ENCODE measurements at regions not wholly inside any gene's neighbourhood (a gene's known extent, or its start where the extent isn't known, plus 50 kb on each side); places are given as distances from the start of the nearest gene placed in this dataset.

GRCh38 chr7:17583786-17584185 is 285.3 kb downstream of the AHR start:
- Histone ChIP-seq H3K27me3 (ENCODE audit: control insufficient read depth, insufficient read depth, low read length) (no peaks in the 10 kb centered on the region), H3K4me1 (ENCODE audit: control insufficient read depth, insufficient read depth, low read length) (peaks cover 1% of the 10 kb centered on the region), H3K9me3 (ENCODE audit: control insufficient read depth, low read length) (no peaks in the 10 kb centered on the region), H3K36me3 (ENCODE audit: control insufficient read depth, insufficient read depth, low read length) (no peaks in the 10 kb centered on the region), H3K9ac (ENCODE audit: low read length) (no peak overlapping the region), H3K4me3 (ENCODE audit: low read length) (no peak overlapping the region)

GRCh38 chr7:17584822-17585221 is 286.4 kb downstream of the AHR start:
- Histone ChIP-seq H3K4me1 (ENCODE audit: control insufficient read depth, insufficient read depth, low read length) (peaks cover 5% of the 10 kb centered on the region), H3K4me3 (ENCODE audit: low read length) (no peak overlapping the region), H3K9me3 (ENCODE audit: control insufficient read depth, low read length) (no peaks in the 10 kb centered on the region), H3K36me3 (ENCODE audit: control insufficient read depth, insufficient read depth, low read length) (no peaks in the 10 kb centered on the region), H3K9ac (ENCODE audit: low read length) (no peak overlapping the region), H3K27me3 (ENCODE audit: control insufficient read depth, insufficient read depth, low read length) (no peaks in the 10 kb centered on the region)

- Histone ChIP-seq H3K9ac (ENCODE audit: low read length) (no peak overlapping the region), H3K4me1 (ENCODE audit: control insufficient read depth, insufficient read depth, low read length) (peaks cover 5% of the 10 kb centered on the region), H3K27me3 (ENCODE audit: control insufficient read depth, insufficient read depth, low read length) (no peaks in the 10 kb centered on the region), H3K36me3 (ENCODE audit: control insufficient read depth, insufficient read depth, low read length) (no peaks in the 10 kb centered on the region), H3K9me3 (ENCODE audit: control insufficient read depth, low read length) (no peaks in the 10 kb centered on the region), H3K4me3 (ENCODE audit: low read length) (no peak overlapping the region)
Observed at GRCh38 chr7:17586711-17587110, 288.3 kb downstream of the AHR start.

- Histone ChIP-seq H3K36me3 (ENCODE audit: control insufficient read depth, insufficient read depth, low read length) (no peaks in the 10 kb centered on the region), H3K27me3 (ENCODE audit: control insufficient read depth, insufficient read depth, low read length) (no peaks in the 10 kb centered on the region), H3K4me3 (ENCODE audit: low read length) (no peak overlapping the region), H3K9ac (ENCODE audit: low read length) (no peak overlapping the region), H3K4me1 (ENCODE audit: control insufficient read depth, insufficient read depth, low read length) (peaks cover 5% of the 10 kb centered on the region), H3K9me3 (ENCODE audit: control insufficient read depth, low read length) (no peaks in the 10 kb centered on the region)
Observed at GRCh38 chr7:17588730-17589129, 290.3 kb downstream of the AHR start.

- no peaks in the 10 kb centered on the region for H3K27me3 ChIP-seq (ENCODE audit: control insufficient read depth, insufficient read depth, low read length)
- H3K36me3 ChIP-seq (ENCODE audit: control insufficient read depth, insufficient read depth, low read length), result no peaks in the 10 kb centered on the region
- H3K4me1 ChIP-seq (ENCODE audit: control insufficient read depth, insufficient read depth, low read length), result peaks cover 5% of the 10 kb centered on the region
- H3K9me3 ChIP-seq (ENCODE audit: control insufficient read depth, low read length), result no peaks in the 10 kb centered on the region
- no peak overlapping the region for H3K9ac ChIP-seq (ENCODE audit: low read length)
- no peak overlapping the region for H3K4me3 ChIP-seq (ENCODE audit: low read length)
Observed at GRCh38 chr7:17589671-17590070, 291.2 kb downstream of the AHR start.

GRCh38 chr7:17590221-17590620 is 291.8 kb downstream of the AHR start:
- Histone ChIP-seq H3K9ac (ENCODE audit: low read length) (no peak overlapping the region), H3K4me1 (ENCODE audit: control insufficient read depth, insufficient read depth, low read length) (peaks cover 5% of the 10 kb centered on the region), H3K36me3 (ENCODE audit: control insufficient read depth, insufficient read depth, low read length) (no peaks in the 10 kb centered on the region), H3K27me3 (ENCODE audit: control insufficient read depth, insufficient read depth, low read length) (no peaks in the 10 kb centered on the region), H3K9me3 (ENCODE audit: control insufficient read depth, low read length) (no peaks in the 10 kb centered on the region), H3K4me3 (ENCODE audit: low read length) (no peak overlapping the region)

- Histone ChIP-seq H3K4me1 (ENCODE audit: control insufficient read depth, insufficient read depth, low read length) (peaks cover 10% of the 10 kb centered on the region), H3K4me3 (ENCODE audit: low read length) (no peak overlapping the region), H3K27me3 (ENCODE audit: control insufficient read depth, insufficient read depth, low read length) (no peaks in the 10 kb centered on the region), H3K9me3 (ENCODE audit: control insufficient read depth, low read length) (no peaks in the 10 kb centered on the region), H3K9ac (ENCODE audit: low read length) (no peak overlapping the region), H3K36me3 (ENCODE audit: control insufficient read depth, insufficient read depth, low read length) (no peaks in the 10 kb centered on the region)
Observed at GRCh38 chr7:17593819-17594419, 295.5 kb downstream of the AHR start.

GRCh38 chr7:17595546-17595945 is 297.1 kb downstream of the AHR start:
- Histone ChIP-seq H3K9me3 (ENCODE audit: control insufficient read depth, low read length) (no peaks in the 10 kb centered on the region), H3K9ac (ENCODE audit: low read length) (no peak overlapping the region), H3K4me3 (ENCODE audit: low read length) (no peak overlapping the region), H3K27me3 (ENCODE audit: control insufficient read depth, insufficient read depth, low read length) (no peaks in the 10 kb centered on the region), H3K36me3 (ENCODE audit: control insufficient read depth, insufficient read depth, low read length) (no peaks in the 10 kb centered on the region), H3K4me1 (ENCODE audit: control insufficient read depth, insufficient read depth, low read length) (peaks cover 18% of the 10 kb centered on the region)

GRCh38 chr7:17598305-17598704 is 299.9 kb downstream of the AHR start:
- Histone ChIP-seq H3K9ac (ENCODE audit: low read length) (no peak overlapping the region), H3K36me3 (ENCODE audit: control insufficient read depth, insufficient read depth, low read length) (no peaks in the 10 kb centered on the region), H3K9me3 (ENCODE audit: control insufficient read depth, low read length) (no peaks in the 10 kb centered on the region), H3K4me3 (ENCODE audit: low read length) (no peak overlapping the region), H3K4me1 (ENCODE audit: control insufficient read depth, insufficient read depth, low read length) (peaks cover 27% of the 10 kb centered on the region), H3K27me3 (ENCODE audit: control insufficient read depth, insufficient read depth, low read length) (no peaks in the 10 kb centered on the region)

GRCh38 chr7:17598846-17599245 is 300.4 kb downstream of the AHR start:
- Histone ChIP-seq H3K9me3 (ENCODE audit: control insufficient read depth, low read length) (no peaks in the 10 kb centered on the region), H3K4me1 (ENCODE audit: control insufficient read depth, insufficient read depth, low read length) (peaks cover 27% of the 10 kb centered on the region), H3K9ac (ENCODE audit: low read length) (peak overlapping the region; percentile 29), H3K36me3 (ENCODE audit: control insufficient read depth, insufficient read depth, low read length) (no peaks in the 10 kb centered on the region), H3K4me3 (ENCODE audit: low read length) (no peak overlapping the region), H3K27me3 (ENCODE audit: control insufficient read depth, insufficient read depth, low read length) (no peaks in the 10 kb centered on the region)

GRCh38 chr7:17599733-17600339 is 301.4 kb downstream of the AHR start:
- Histone ChIP-seq H3K4me3 (ENCODE audit: low read length) (no peak overlapping the region), H3K36me3 (ENCODE audit: control insufficient read depth, insufficient read depth, low read length) (no peaks in the 10 kb centered on the region), H3K9ac (ENCODE audit: low read length) (peak overlapping the region; percentile 31), H3K9me3 (ENCODE audit: control insufficient read depth, low read length) (no peaks in the 10 kb centered on the region), H3K27me3 (ENCODE audit: control insufficient read depth, insufficient read depth, low read length) (no peaks in the 10 kb centered on the region), H3K4me1 (ENCODE audit: control insufficient read depth, insufficient read depth, low read length) (peaks cover 27% of the 10 kb centered on the region)

- peak overlapping the region; percentile 31 for H3K9ac ChIP-seq (ENCODE audit: low read length)
- H3K4me1 ChIP-seq (ENCODE audit: control insufficient read depth, insufficient read depth, low read length), result peaks cover 27% of the 10 kb centered on the region
- H3K4me3 ChIP-seq (ENCODE audit: low read length), result no peak overlapping the region
- no peaks in the 10 kb centered on the region for H3K27me3 ChIP-seq (ENCODE audit: control insufficient read depth, insufficient read depth, low read length)
- no peaks in the 10 kb centered on the region for H3K36me3 ChIP-seq (ENCODE audit: control insufficient read depth, insufficient read depth, low read length)
- H3K9me3 ChIP-seq (ENCODE audit: control insufficient read depth, low read length), result no peaks in the 10 kb centered on the region
Observed at GRCh38 chr7:17600340-17600752, 301.9 kb downstream of the AHR start.

GRCh38 chr7:17601921-17602320 is 303.5 kb downstream of the AHR start:
- Histone ChIP-seq H3K36me3 (ENCODE audit: control insufficient read depth, insufficient read depth, low read length) (no peaks in the 10 kb centered on the region), H3K9me3 (ENCODE audit: control insufficient read depth, low read length) (no peaks in the 10 kb centered on the region), H3K4me1 (ENCODE audit: control insufficient read depth, insufficient read depth, low read length) (peaks cover 27% of the 10 kb centered on the region), H3K9ac (ENCODE audit: low read length) (no peak overlapping the region), H3K4me3 (ENCODE audit: low read length) (no peak overlapping the region), H3K27me3 (ENCODE audit: control insufficient read depth, insufficient read depth, low read length) (no peaks in the 10 kb centered on the region)

Measured in mucosa of stomach (tissue), 1 donor.